CD8-positive, alpha-beta memory T cell (primary cell): ENCODE measurements at regions not wholly inside any gene's neighbourhood (a gene's known extent, or its start where the extent isn't known, plus 50 kb on each side); places are given as distances from the start of the nearest gene placed in this dataset.

ENCODE experiments used
- CTCF ChIA-PET: fragments of 350-600 bp; sonication (Branson Sonifier 250); formaldehyde crosslinking; loops from one replicate; lab custom pipeline; 2021; ENCODE audit warnings: antibody characterized with exemption; lab: Charles Lee
- POLR2A ChIA-PET: fragments of 350-600 bp; sonication (Branson Sonifier 250); formaldehyde crosslinking; loops from one replicate; lab custom pipeline; 2021; ENCODE audit warnings: antibody characterized with exemption; lab: Charles Lee
- DNase-seq, 5 donors: peaks; one replicate each; pipeline versions ENCODE4 v3.0.0 to v3.0.0-alpha.2; 2020 to 2022; ENCODE audit warnings: mixed read lengths in 1 of 5
- H3K27ac ChIP-seq: one replicate; pipeline ENCODE4 v1.7.0; 2013; ENCODE audit warnings: low read depth, mild to moderate bottlenecking, low read length, moderate library complexity
- H3K27me3 ChIP-seq: 2 replicates; pipeline ENCODE4 v1.7.0; 2013; ENCODE audit warnings: low read length, mild to moderate bottlenecking; ENCODE audit not compliant: insufficient read depth, poor library complexity, severe bottlenecking
- H3K36me3 ChIP-seq: 2 replicates; pipeline ENCODE4 v1.7.0; 2013; ENCODE audit warnings: mild to moderate bottlenecking, low read length, moderate library complexity; ENCODE audit not compliant: insufficient read depth
- H3K4me1 ChIP-seq: 2 replicates; pipeline ENCODE4 v1.7.0; 2013; ENCODE audit warnings: mild to moderate bottlenecking, low read length, moderate library complexity; ENCODE audit not compliant: insufficient read depth
- H3K4me3 ChIP-seq: 2 replicates; pipeline ENCODE4 v1.7.0; 2013; ENCODE audit warnings: mild to moderate bottlenecking, low read length
- H3K9me3 ChIP-seq: 2 replicates; pipeline ENCODE4 v1.7.0; 2013; ENCODE audit warnings: mild to moderate bottlenecking, low read length
- H3K27ac Mint-ChIP-seq, 8 donors: one replicate each; pipeline ENCODE4 v1.8.0; 2020 to 2021; ENCODE audit warnings: mixed read lengths in 8 of 8, mild to moderate bottlenecking in 6 of 8, inconsistent platforms in 3 of 8, moderate library complexity in 3 of 8
- H3K27me3 Mint-ChIP-seq, 2 donors: one replicate each; pipeline ENCODE4 v1.8.0; 2020 to 2021; ENCODE audit warnings: mixed read lengths in 2 of 2, mild to moderate bottlenecking in 1 of 2, moderate library complexity in 1 of 2
- H3K36me3 Mint-ChIP-seq, 3 donors: one replicate each; pipeline ENCODE4 v1.8.0; 2020 to 2021; ENCODE audit warnings: mixed read lengths in 3 of 3, inconsistent platforms in 1 of 3, mild to moderate bottlenecking in 1 of 3
- H3K4me1 Mint-ChIP-seq, 3 donors: one replicate each; pipeline ENCODE4 v1.8.0; 2020 to 2021; ENCODE audit warnings: mixed read lengths in 3 of 3, inconsistent platforms in 1 of 3, mild to moderate bottlenecking in 1 of 3
- H3K4me3 Mint-ChIP-seq, 7 donors: one replicate each; pipeline ENCODE4 v1.8.0; 2020 to 2021; ENCODE audit warnings: mixed read lengths in 7 of 7, mild to moderate bottlenecking in 6 of 7, moderate library complexity in 4 of 7, inconsistent platforms in 2 of 7
- H3K9me3 Mint-ChIP-seq, 5 donors: one replicate each; pipeline ENCODE4 v1.8.0; 2020 to 2022; ENCODE audit warnings: mixed read lengths in 5 of 5, mild to moderate bottlenecking in 3 of 5, moderate library complexity in 2 of 5, inconsistent platforms in 1 of 5

GRCh38 chr5:103480246-103480645, 82.3 kb downstream of the NUDT12 start:
- H3K36me3 ChIP-seq = no peaks in the 10 kb centered on the region
- no peak overlapping the region for H3K27ac Mint-ChIP-seq
- no peak overlapping the region for H3K4me3 ChIP-seq
- CTCF ChIA-PET = no interaction called here
- no peaks in the 10 kb centered on the region for H3K9me3 Mint-ChIP-seq
- H3K27me3 ChIP-seq = no peaks in the 10 kb centered on the region
- H3K4me1 Mint-ChIP-seq = no peaks in the 10 kb centered on the region
- no peak overlapping the region for H3K4me3 Mint-ChIP-seq
- H3K27me3 Mint-ChIP-seq = peaks cover 2 to 7% of the 10 kb centered on the region in 2 donors
- no peaks in the 10 kb centered on the region for H3K36me3 Mint-ChIP-seq
- H3K4me1 ChIP-seq = no peaks in the 10 kb centered on the region
- POLR2A ChIA-PET = no interaction called here
- no peak overlapping the region for H3K27ac ChIP-seq
- DNase-seq = no peak
- no peaks in the 10 kb centered on the region for H3K9me3 ChIP-seq

- H3K4me3 Mint-ChIP-seq = no peak overlapping the region
- ChIA-PET CTCF (interaction anchor here (3.7 kb wide), 1 partner anchor 245 kb away, joined by 16 read pairs; no protein-coding TSS in a partner anchor), POLR2A (no interaction called here)
- H3K4me1 Mint-ChIP-seq = no peaks in the 10 kb centered on the region
- DNase-seq = no peak
- no peak overlapping the region for H3K27ac ChIP-seq
- H3K4me1 ChIP-seq = no peaks in the 10 kb centered on the region
- no peaks in the 10 kb centered on the region for H3K36me3 ChIP-seq
- H3K27me3 Mint-ChIP-seq = peaks cover 0 to 7% of the 10 kb centered on the region in 2 donors
- no peaks in the 10 kb centered on the region for H3K9me3 ChIP-seq
- H3K36me3 Mint-ChIP-seq = no peaks in the 10 kb centered on the region
- no peak overlapping the region for H3K4me3 ChIP-seq
- H3K27ac Mint-ChIP-seq = no peak overlapping the region
- H3K9me3 Mint-ChIP-seq = no peaks in the 10 kb centered on the region
- no peaks in the 10 kb centered on the region for H3K27me3 ChIP-seq
Measured at GRCh38 chr5:103477678-103478077, 84.9 kb downstream of the NUDT12 start.

GRCh38 chr5:103476811-103477210, 85.8 kb downstream of the NUDT12 start:
- CTCF ChIA-PET = interaction anchor here (3.7 kb wide), 1 partner anchor 244 kb away, joined by 16 read pairs; no protein-coding TSS in a partner anchor
- no peaks in the 10 kb centered on the region for H3K36me3 ChIP-seq
- H3K4me3 ChIP-seq = no peak overlapping the region
- H3K4me3 Mint-ChIP-seq = no peak overlapping the region
- H3K36me3 Mint-ChIP-seq = no peaks in the 10 kb centered on the region
- no peak for DNase-seq
- H3K9me3 Mint-ChIP-seq = no peaks in the 10 kb centered on the region
- H3K27me3 ChIP-seq = no peaks in the 10 kb centered on the region
- H3K4me1 Mint-ChIP-seq = no peaks in the 10 kb centered on the region
- H3K27me3 Mint-ChIP-seq = peaks cover 0 to 7% of the 10 kb centered on the region in 2 donors
- no peaks in the 10 kb centered on the region for H3K4me1 ChIP-seq
- POLR2A ChIA-PET = no interaction called here
- no peak overlapping the region for H3K27ac Mint-ChIP-seq
- no peaks in the 10 kb centered on the region for H3K9me3 ChIP-seq
- H3K27ac ChIP-seq = no peak overlapping the region

- H3K4me1 ChIP-seq = no peaks in the 10 kb centered on the region
- Mint-ChIP-seq H3K4me1 (no peaks in the 10 kb centered on the region), H3K4me3 (no peak overlapping the region), H3K9me3 (no peaks in the 10 kb centered on the region), H3K27ac (no peak overlapping the region), H3K36me3 (no peaks in the 10 kb centered on the region), H3K27me3 (peaks cover 0 to 10% of the 10 kb centered on the region in 2 donors)
- POLR2A ChIA-PET = no interaction called here
- no peak overlapping the region for H3K27ac ChIP-seq
- no peak overlapping the region for H3K4me3 ChIP-seq
- no peaks in the 10 kb centered on the region for H3K9me3 ChIP-seq
- DNase-seq = peak in 1 of 5 donors; percentile 16
- no peaks in the 10 kb centered on the region for H3K36me3 ChIP-seq
- CTCF ChIA-PET = interaction anchor here (1.4 to 3.7 kb wide), 4 partner anchors 9 to 251 kb away, joined by 3 to 16 read pairs (median 5); no protein-coding TSS in a partner anchor
- H3K27me3 ChIP-seq = no peaks in the 10 kb centered on the region
Measured at GRCh38 chr5:103475629-103476240, 86.9 kb downstream of the NUDT12 start.

- Mint-ChIP-seq H3K27me3 (peaks cover 0 to 10% of the 10 kb centered on the region in 2 donors), H3K36me3 (no peaks in the 10 kb centered on the region)
- no peak for DNase-seq
Measured at GRCh38 chr5:103474677-103475076, 87.9 kb downstream of the NUDT12 start.

GRCh38 chr5:103473725-103474124, 88.9 kb downstream of the NUDT12 start:
- H3K27me3 ChIP-seq = no peaks in the 10 kb centered on the region
- POLR2A ChIA-PET = no interaction called here
- H3K27me3 Mint-ChIP-seq = peaks cover 0 to 10% of the 10 kb centered on the region in 2 donors
- no peaks in the 10 kb centered on the region for H3K4me1 ChIP-seq
- no peaks in the 10 kb centered on the region for H3K36me3 Mint-ChIP-seq
- H3K4me1 Mint-ChIP-seq = no peaks in the 10 kb centered on the region
- no peaks in the 10 kb centered on the region for H3K9me3 ChIP-seq
- CTCF ChIA-PET = no interaction called here
- no peak overlapping the region for H3K27ac Mint-ChIP-seq
- no peak overlapping the region for H3K27ac ChIP-seq
- H3K9me3 Mint-ChIP-seq = no peaks in the 10 kb centered on the region
- no peaks in the 10 kb centered on the region for H3K36me3 ChIP-seq
- H3K4me3 ChIP-seq = no peak overlapping the region
- DNase-seq = no peak
- H3K4me3 Mint-ChIP-seq = no peak overlapping the region

More at GRCh38 chr5:103474677-103475076, 87.9 kb downstream of the NUDT12 start:
- ChIA-PET CTCF (interaction anchor here (1.4 to 3.7 kb wide), 4 partner anchors 10 to 250 kb away, joined by 3 to 16 read pairs (median 5); no protein-coding TSS in a partner anchor), POLR2A (no interaction called here)
- no peaks in the 10 kb centered on the region for H3K9me3 Mint-ChIP-seq
- no peaks in the 10 kb centered on the region for H3K4me1 Mint-ChIP-seq
- H3K9me3 ChIP-seq = no peaks in the 10 kb centered on the region
- H3K36me3 ChIP-seq = no peaks in the 10 kb centered on the region
- no peak overlapping the region for H3K27ac ChIP-seq
- H3K4me1 ChIP-seq = no peaks in the 10 kb centered on the region
- H3K27ac Mint-ChIP-seq = no peak overlapping the region
- no peak overlapping the region for H3K4me3 ChIP-seq
- no peaks in the 10 kb centered on the region for H3K27me3 ChIP-seq
- H3K4me3 Mint-ChIP-seq = no peak overlapping the region

- H3K27ac Mint-ChIP-seq = no peak overlapping the region
- no peaks in the 10 kb centered on the region for H3K36me3 Mint-ChIP-seq
- no peak overlapping the region for H3K4me3 ChIP-seq
- no peak overlapping the region for H3K4me3 Mint-ChIP-seq
- H3K4me1 ChIP-seq = no peaks in the 10 kb centered on the region
- H3K36me3 ChIP-seq = no peaks in the 10 kb centered on the region
- peaks cover 0 to 10% of the 10 kb centered on the region in 2 donors for H3K27me3 Mint-ChIP-seq
- ChIA-PET CTCF (interaction anchor here (1.2 kb wide), 1 partner anchor 240 kb away, joined by 6 read pairs; no protein-coding TSS in a partner anchor), POLR2A (no interaction called here)
- H3K4me1 Mint-ChIP-seq = no peaks in the 10 kb centered on the region
- DNase-seq = no peak
- no peaks in the 10 kb centered on the region for H3K9me3 ChIP-seq
- H3K9me3 Mint-ChIP-seq = no peaks in the 10 kb centered on the region
- no peaks in the 10 kb centered on the region for H3K27me3 ChIP-seq
- H3K27ac ChIP-seq = no peak overlapping the region
Measured at GRCh38 chr5:103472830-103473229, 89.8 kb downstream of the NUDT12 start.

GRCh38 chr5:103472265-103472664, 90.3 kb downstream of the NUDT12 start:
- H3K27ac Mint-ChIP-seq = no peak overlapping the region
- H3K27me3 Mint-ChIP-seq = peaks cover 0 to 10% of the 10 kb centered on the region in 2 donors
- no peak overlapping the region for H3K27ac ChIP-seq
- H3K4me1 ChIP-seq = no peaks in the 10 kb centered on the region
- no peaks in the 10 kb centered on the region for H3K27me3 ChIP-seq
- CTCF ChIA-PET = interaction anchor here (1.2 kb wide), 1 partner anchor 239 kb away, joined by 6 read pairs; no protein-coding TSS in a partner anchor
- no peaks in the 10 kb centered on the region for H3K36me3 ChIP-seq
- no peaks in the 10 kb centered on the region for H3K4me1 Mint-ChIP-seq
- H3K9me3 ChIP-seq = no peaks in the 10 kb centered on the region
- no peak overlapping the region for H3K4me3 ChIP-seq
- POLR2A ChIA-PET = no interaction called here
- H3K9me3 Mint-ChIP-seq = no peaks in the 10 kb centered on the region
- DNase-seq = no peak
- H3K4me3 Mint-ChIP-seq = no peak overlapping the region
- H3K36me3 Mint-ChIP-seq = no peaks in the 10 kb centered on the region
